KMS-11 (cell line): ENCODE measurements at regions not wholly inside any gene's neighbourhood (a gene's known extent, or its start where the extent isn't known, plus 50 kb on each side); places are given as distances from the start of the nearest gene placed in this dataset.

Experiments
- H2AFZ ChIP-seq: fragments of 200-600 bp; sonication (generic); 2 replicates; pipeline ENCODE4 v1.6.1; 2016; ENCODE audit warnings: antibody characterized with exemption, mixed run types, low read depth
- H3K27ac ChIP-seq: fragments of 200-600 bp; sonication (generic); 2 replicates; pipeline ENCODE4 v1.6.1; 2016; ENCODE audit warnings: mild to moderate bottlenecking, mixed run types
- H3K27me3 ChIP-seq: fragments of 200-600 bp; sonication (generic); 2 replicates; pipeline ENCODE4 v1.6.1; 2017; ENCODE audit warnings: mild to moderate bottlenecking, low read depth, mixed run types, moderate library complexity; ENCODE audit not compliant: insufficient read depth
- H3K36me3 ChIP-seq: fragments of 200-600 bp; sonication (generic); 2 replicates; pipeline ENCODE4 v1.6.1; 2017; ENCODE audit warnings: mild to moderate bottlenecking, mixed run types; ENCODE audit not compliant: insufficient read depth
- H3K4me1 ChIP-seq: fragments of 200-600 bp; sonication (generic); 2 replicates; pipeline ENCODE4 v1.6.1; 2016; ENCODE audit warnings: mild to moderate bottlenecking, low read depth, mixed run types; ENCODE audit not compliant: poor library complexity, severe bottlenecking
- H3K4me2 ChIP-seq: fragments of 200-600 bp; sonication (generic); 2 replicates; pipeline ENCODE4 v1.7.0; 2016; ENCODE audit warnings: mild to moderate bottlenecking, mixed run types
- H3K4me3 ChIP-seq: fragments of 200-600 bp; sonication (generic); IDR thresholded peaks from 2 replicates; pipeline ENCODE4 v1.6.1; 2017; ENCODE audit warnings: low read depth, low read length, mixed read lengths; ENCODE audit not compliant: insufficient read depth
- H3K79me2 ChIP-seq: fragments of 200-600 bp; sonication (generic); 2 replicates; pipeline ENCODE4 v1.6.1; 2016; ENCODE audit warnings: low read depth, mixed run types; ENCODE audit not compliant: insufficient read depth
- H3K9ac ChIP-seq: fragments of 200-600 bp; sonication (generic); 2 replicates; pipeline ENCODE4 v1.6.1; 2016; ENCODE audit warnings: mild to moderate bottlenecking, mixed run types
- H4K20me1 ChIP-seq: fragments of 200-600 bp; sonication (generic); 2 replicates; pipeline ENCODE4 v1.6.1; 2016; ENCODE audit warnings: mild to moderate bottlenecking, mixed run types; ENCODE audit not compliant: insufficient read depth
- CTCF ChIP-seq: fragments of 200-600 bp; sonication (generic); conservative IDR thresholded peaks from 2 replicates; pipeline ENCODE4 v1.6.1; 2017; ENCODE audit warnings: low read depth, mild to moderate bottlenecking, antibody characterized with exemption, low read length, moderate library complexity, mixed read lengths

- Histone ChIP-seq H3K27me3 (no peaks in the 10 kb centered on the region), H4K20me1 (no peaks in the 10 kb centered on the region), H3K36me3 (no peaks in the 10 kb centered on the region), H3K4me3 (no peak overlapping the region), H3K4me1 (no peaks in the 10 kb centered on the region), H3K27ac (no peak overlapping the region), H3K79me2 (no peaks in the 10 kb centered on the region), H3K9ac (no peak overlapping the region), H2AFZ (no peak overlapping the region), H3K4me2 (no peak overlapping the region)
- no peak for TF ChIP-seq CTCF
Observed at GRCh38 chr5:166938071-166938470, 1353.4 kb upstream of the WWC1 start.

- H3K27ac ChIP-seq = no peak overlapping the region
- TF ChIP-seq CTCF = no peak
- H3K9ac ChIP-seq = no peak overlapping the region
- no peak overlapping the region for H3K4me3 ChIP-seq
- no peak overlapping the region for H3K4me2 ChIP-seq
- no peak overlapping the region for H2AFZ ChIP-seq
- no peaks in the 10 kb centered on the region for H3K4me1 ChIP-seq
- no peaks in the 10 kb centered on the region for H3K27me3 ChIP-seq
- H3K79me2 ChIP-seq = no peaks in the 10 kb centered on the region
- no peaks in the 10 kb centered on the region for H3K36me3 ChIP-seq
- no peaks in the 10 kb centered on the region for H4K20me1 ChIP-seq
Observed at GRCh38 chr5:166942948-166943347, 1348.5 kb upstream of the WWC1 start.

GRCh38 chr5:166947045-166947444 lies 1344.4 kb upstream of the WWC1 start:
- no peak overlapping the region for H2AFZ ChIP-seq
- TF ChIP-seq CTCF = no peak
- no peaks in the 10 kb centered on the region for H3K4me1 ChIP-seq
- H3K27me3 ChIP-seq = no peaks in the 10 kb centered on the region
- H3K79me2 ChIP-seq = no peaks in the 10 kb centered on the region
- H3K9ac ChIP-seq = no peak overlapping the region
- H3K4me2 ChIP-seq = no peak overlapping the region
- no peak overlapping the region for H3K27ac ChIP-seq
- no peaks in the 10 kb centered on the region for H3K36me3 ChIP-seq
- H3K4me3 ChIP-seq = no peak overlapping the region
- H4K20me1 ChIP-seq = no peaks in the 10 kb centered on the region

GRCh38 chr5:166948679-166949078 lies 1342.8 kb upstream of the WWC1 start:
- TF ChIP-seq CTCF = no peak

More at GRCh38 chr5:166948679-166949078, 1342.8 kb upstream of the WWC1 start:
- H3K9ac ChIP-seq = no peak overlapping the region
- H3K27ac ChIP-seq = no peak overlapping the region
- no peaks in the 10 kb centered on the region for H3K27me3 ChIP-seq
- H2AFZ ChIP-seq = no peak overlapping the region
- no peaks in the 10 kb centered on the region for H4K20me1 ChIP-seq
- no peaks in the 10 kb centered on the region for H3K79me2 ChIP-seq
- no peak overlapping the region for H3K4me2 ChIP-seq
- H3K4me3 ChIP-seq = no peak overlapping the region
- H3K4me1 ChIP-seq = no peaks in the 10 kb centered on the region
- H3K36me3 ChIP-seq = no peaks in the 10 kb centered on the region
